CD14-positive monocyte (primary cell): ENCODE measurements at regions not wholly inside any gene's neighbourhood (a gene's known extent, or its start where the extent isn't known, plus 50 kb on each side); places are given as distances from the start of the nearest gene placed in this dataset.

Experiments
- DNase-seq, 3 donors: peaks; one replicate each; pipeline ENCODE4 v3.0.0-alpha.2; 2011 to 2022
- H2AFZ ChIP-seq: 2 replicates; pipeline ENCODE4 v1.6.0; 2012; ENCODE audit warnings: mild to moderate bottlenecking, low read depth, low read length, inconsistent platforms; ENCODE audit not compliant: insufficient read depth, poor library complexity, severe bottlenecking
- H3K27ac ChIP-seq, 2 donors: 1 replicate in 1 of 2; 2 replicates in 1 of 2; pipeline ENCODE4 v1.5.1; 2012 to 2013; ENCODE audit warnings: low read length in 2 of 2, control low read depth in 1 of 2, inconsistent platforms in 1 of 2, low read depth in 1 of 2, mild to moderate bottlenecking in 1 of 2
- H3K27me3 ChIP-seq, 2 donors: one replicate each; pipeline versions ENCODE4 v1.6.0 to v1.6.1; 2011 to 2013; ENCODE audit warnings: low read length in 2 of 2; ENCODE audit not compliant: control insufficient read depth in 2 of 2, insufficient read depth in 2 of 2
- H3K36me3 ChIP-seq, 2 donors: replicated peaks in 1 of 2; 1 replicate in 1 of 2; 2 replicates in 1 of 2; pipeline versions ENCODE4 v1.5.1 to v1.6.1; 2012 to 2013; ENCODE audit warnings: low read length in 2 of 2, control low read depth in 1 of 2, inconsistent platforms in 1 of 2, mild to moderate bottlenecking in 1 of 2; ENCODE audit not compliant: insufficient read depth in 2 of 2, control insufficient read depth in 1 of 2
- H3K4me1 ChIP-seq, 2 donors: 1 replicate in 1 of 2; 2 replicates in 1 of 2; pipeline versions ENCODE4 v1.5.1 to v1.6.1; 2012 to 2013; ENCODE audit warnings: low read length in 2 of 2, control low read depth in 1 of 2, inconsistent platforms in 1 of 2, mild to moderate bottlenecking in 1 of 2, moderate library complexity in 1 of 2; ENCODE audit not compliant: insufficient read depth in 2 of 2, control insufficient read depth in 1 of 2
- H3K4me2 ChIP-seq: replicated peaks from 2 replicates; pipeline ENCODE3; 2012; ENCODE audit warnings: low read length, moderate library complexity, mild to moderate bottlenecking; ENCODE audit not compliant: poor library complexity, severe bottlenecking; ENCODE audit errors: extremely low read depth
- H3K4me3 ChIP-seq, 3 experiments: fragments of 200-600 bp in 1 of 3; sonication (generic) in 1 of 3; replicated peaks in 1 of 3; 1 replicate in 2 of 3; 2 replicates in 1 of 3; pipeline ENCODE4 v1.5.1; 2011 to 2013; ENCODE audit warnings: low read length in 3 of 3, mild to moderate bottlenecking in 3 of 3, control low read depth in 2 of 3, low read depth in 2 of 3, inconsistent platforms in 1 of 3, moderate library complexity in 1 of 3
- H3K79me2 ChIP-seq: 2 replicates; pipeline ENCODE4 v1.6.0; 2012; ENCODE audit warnings: mild to moderate bottlenecking, control low read depth, inconsistent platforms, low read length, moderate library complexity; ENCODE audit not compliant: insufficient read depth
- H3K9ac ChIP-seq: 2 replicates; pipeline ENCODE4 v1.6.0; 2017; ENCODE audit warnings: low read length, mild to moderate bottlenecking; ENCODE audit not compliant: insufficient read depth, poor library complexity, severe bottlenecking
- H3K9me3 ChIP-seq, 2 donors: replicated peaks in 1 of 2; 1 replicate in 1 of 2; 2 replicates in 1 of 2; pipeline versions ENCODE4 v1.5.1 to v1.6.1; 2012 to 2013; ENCODE audit warnings: low read length in 2 of 2, control low read depth in 1 of 2; ENCODE audit not compliant: control insufficient read depth in 1 of 2, insufficient read depth in 1 of 2
- H4K20me1 ChIP-seq: 2 replicates; pipeline ENCODE4 v1.6.0; 2012; ENCODE audit warnings: mild to moderate bottlenecking, low read length, control low read depth, moderate library complexity; ENCODE audit not compliant: insufficient read depth
- H3K27ac Mint-ChIP-seq, 7 donors: one replicate each; pipeline ENCODE4 v1.8.0; 2020; ENCODE audit warnings: mild to moderate bottlenecking in 7 of 7, mixed read lengths in 7 of 7, moderate library complexity in 6 of 7, inconsistent platforms in 2 of 7
- H3K27me3 Mint-ChIP-seq, 3 donors: one replicate each; pipeline ENCODE4 v1.8.0; 2021 to 2022; ENCODE audit warnings: low read depth in 3 of 3, mild to moderate bottlenecking in 3 of 3, mixed read lengths in 3 of 3, moderate library complexity in 3 of 3, inconsistent platforms in 1 of 3
- H3K36me3 Mint-ChIP-seq, 2 donors: one replicate each; pipeline ENCODE4 v1.8.0; 2020; ENCODE audit warnings: mixed read lengths in 2 of 2, inconsistent platforms in 1 of 2, mild to moderate bottlenecking in 1 of 2
- H3K4me1 Mint-ChIP-seq: one replicate; pipeline ENCODE4 v1.8.0; 2020; ENCODE audit warnings: mild to moderate bottlenecking, mixed read lengths
- H3K4me3 Mint-ChIP-seq, 2 donors: one replicate each; pipeline ENCODE4 v1.8.0; 2020; ENCODE audit warnings: mild to moderate bottlenecking in 2 of 2, mixed read lengths in 2 of 2, moderate library complexity in 1 of 2
- H3K9me3 Mint-ChIP-seq, 7 donors: one replicate each; pipeline ENCODE4 v1.8.0; 2020 to 2022; ENCODE audit warnings: mixed read lengths in 7 of 7, mild to moderate bottlenecking in 6 of 7, moderate library complexity in 6 of 7, inconsistent platforms in 2 of 7
- CTCF ChIP-seq: fragments of 200-600 bp; IDR thresholded peaks from one replicate; pipeline ENCODE4 v1.8.0; 2022; ENCODE audit warnings: antibody characterized with exemption, mild to moderate bottlenecking
- WGBS: methylation state at CpG from one replicate; pipeline ENCODE4 v1.1.5; 2013; ENCODE audit warnings: missing lambda C conversion rate; ENCODE audit not compliant: insufficient coverage; 5-methylcytosine and 5-hydroxymethylcytosine counted together
- intact Hi-C, 2 donors: fragments of 100-400 bp; cut with micrococcal nuclease; formaldehyde crosslinking; loops; one replicate each; pipeline versions ENCODE4 v1.15.0 to v1.15.1; 2023

GRCh38 chr6:40973304-40973703 is 65.7 kb downstream of the UNC5CL start:
- Histone ChIP-seq H2AFZ (no peak overlapping the region), H3K27ac (no peak overlapping the region), H3K4me3 (no peak overlapping the region), H3K9ac (no peak overlapping the region), H3K27me3 (peaks cover 3 to 9% of the 10 kb centered on the region in 2 donors), H3K4me2 (no peak overlapping the region), H3K36me3 (no peaks in the 10 kb centered on the region), H3K79me2 (no peaks in the 10 kb centered on the region), H4K20me1 (no peaks in the 10 kb centered on the region), H3K9me3 (no peaks in the 10 kb centered on the region), H3K4me1 (no peaks in the 10 kb centered on the region)
- Mint-ChIP-seq H3K27ac (no peak overlapping the region), H3K27me3 (peaks cover 7 to 31% (median 13%) of the 10 kb centered on the region in 3 donors), H3K4me1 (no peaks in the 10 kb centered on the region), H3K36me3 (no peaks in the 10 kb centered on the region), H3K4me3 (no peak overlapping the region), H3K9me3 (peaks cover 0 to 3% (median 0%) of the 10 kb centered on the region in 7 donors)
- intact Hi-C loops = no loop called here
- no CpG with 5 or more reads among the region's 4 CpGs for WGBS
- no peak for DNase-seq
- TF ChIP-seq CTCF = no peak

DNA sequence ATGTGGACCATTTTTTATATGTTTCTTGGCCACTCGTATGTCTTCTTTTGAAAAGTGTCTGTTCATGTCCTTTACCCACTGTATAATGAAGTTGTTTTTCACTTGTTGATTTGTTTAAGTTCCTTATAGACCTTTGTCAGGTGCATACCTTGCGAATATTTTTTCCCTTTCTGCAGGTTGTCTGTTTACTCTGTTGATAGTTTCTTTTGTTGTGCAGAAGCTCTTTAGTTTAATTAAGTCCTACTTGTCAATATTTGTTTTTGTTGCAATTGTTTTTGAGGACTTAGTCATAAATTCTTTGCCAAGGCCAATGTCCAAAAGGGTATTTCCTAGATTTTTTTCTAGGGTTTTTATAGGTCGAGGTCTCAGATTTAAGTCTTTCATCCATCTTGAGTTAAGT is 66.2 kb downstream of the UNC5CL start:
- Mint-ChIP-seq H3K27ac (no peak overlapping the region), H3K9me3 (peaks cover 0 to 3% (median 0%) of the 10 kb centered on the region in 7 donors)

More for the DNA sequence above, 66.2 kb downstream of the UNC5CL start:
- no peak for DNase-seq
- Mint-ChIP-seq H3K27me3 (peaks cover 7 to 29% (median 13%) of the 10 kb centered on the region in 3 donors), H3K4me1 (no peaks in the 10 kb centered on the region), H3K4me3 (no peak overlapping the region), H3K36me3 (no peaks in the 10 kb centered on the region)
- Histone ChIP-seq H3K4me1 (no peaks in the 10 kb centered on the region), H3K4me3 (no peak overlapping the region), H3K9ac (no peak overlapping the region), H3K27me3 (peaks cover 3 to 9% of the 10 kb centered on the region in 2 donors), H3K36me3 (no peaks in the 10 kb centered on the region), H2AFZ (no peak overlapping the region), H3K4me2 (no peak overlapping the region), H4K20me1 (no peaks in the 10 kb centered on the region), H3K79me2 (no peaks in the 10 kb centered on the region), H3K27ac (no peak overlapping the region), H3K9me3 (no peaks in the 10 kb centered on the region)
- TF ChIP-seq CTCF = no peak
- WGBS = no CpG with 5 or more reads among the region's 3 CpGs
- intact Hi-C loops = no loop called here
